HCT116 (cell line): ENCODE measurements at regions not wholly inside any gene's neighbourhood (a gene's known extent, or its start where the extent isn't known, plus 50 kb on each side); places are given as distances from the start of the nearest gene placed in this dataset.

Experiments
- ATAC-seq: fragments of 200-7000 bp; cut with Tn5 transposase; 2 replicates; pipeline ENCODE4 v1.9.1; 2020; ENCODE audit warnings: mild to moderate bottlenecking, moderate library complexity
- BruUV-seq: library from RNA; stranded (reverse); fragments of 400-500 nt; replicated peaks from 2 replicates; lab custom pipeline; 2021; lab: Mats Ljungman, UMichigan
- CTCF ChIA-PET: fragments of 300-600 bp; sonication (Branson Sonifier 250); formaldehyde crosslinking; loops from one replicate; lab custom pipeline; 2021; ENCODE audit warnings: antibody characterized with exemption; lab: Charles Lee
- POLR2A ChIA-PET: fragments of 300-600, 350-600 bp; sonication (Branson Sonifier 250); formaldehyde crosslinking; loops from one replicate; lab custom pipeline; 2021; ENCODE audit warnings: antibody characterized with exemption; lab: Charles Lee
- RAD21 ChIA-PET, 2 experiments: fragments of 300-600 bp; sonication (Branson Sonifier 250); formaldehyde crosslinking; loops; one replicate each; lab custom pipeline; 2023; ENCODE audit warnings: low total read pairs in 2 of 2; ENCODE audit not compliant: uncharacterized antibody in 2 of 2, unreplicated experiment in 2 of 2, low non-redundant PET in 1 of 2; lab: Charles Lee
- DNase-seq: peaks from one replicate; pipeline ENCODE4 v3.0.0-alpha.2; 2010; ENCODE audit warnings: low read depth, low spot score
- H2AFZ ChIP-seq: fragments of 200-600 bp; shearing (Covaris generic), sonication (generic); 2 replicates; pipeline ENCODE4 v1.6.1; 2017; ENCODE audit warnings: low read depth, mixed run types, mixed read lengths, antibody characterized with exemption, low read length; ENCODE audit not compliant: poor library complexity, severe bottlenecking
- H3K27ac ChIP-seq: 2 replicates; pipeline ENCODE4 v1.5.1; 2012; ENCODE audit warnings: low read depth, low read length
- H3K27me3 ChIP-seq: fragments of 200-600 bp; sonication (generic); 2 replicates; pipeline ENCODE4 v1.6.1; 2016; ENCODE audit warnings: mixed run types, low read length, mixed read lengths; ENCODE audit not compliant: insufficient read depth
- H3K36me3 ChIP-seq, 2 experiments: fragments of 200-500 bp in 1 of 2; fragments of 200-600 bp in 1 of 2; sonication (Bioruptor generic) in 1 of 2; sonication (generic) in 1 of 2; 2 replicates each; pipeline versions ENCODE4 v1.5.1 to v1.6.1; 2014 to 2016; ENCODE audit warnings: low read length in 2 of 2, inconsistent platforms in 1 of 2, mixed read lengths in 1 of 2, mixed run types in 1 of 2; ENCODE audit not compliant: insufficient read depth in 2 of 2, control insufficient read depth in 1 of 2
- H3K4me1 ChIP-seq, 2 experiments: fragments of 200-600 bp in 1 of 2; sonication (generic) in 1 of 2; 2 replicates each; pipeline versions ENCODE4 v1.5.1 to v1.6.1; 2012 to 2017; ENCODE audit warnings: low read length in 2 of 2, inconsistent platforms in 1 of 2, mild to moderate bottlenecking in 1 of 2, mixed read lengths in 1 of 2, mixed run types in 1 of 2, moderate library complexity in 1 of 2; ENCODE audit not compliant: insufficient read depth in 2 of 2, control insufficient read depth in 1 of 2
- H3K4me2 ChIP-seq: fragments of 200-600 bp; sonication (generic); 2 replicates; pipeline ENCODE4 v1.6.1; 2017; ENCODE audit warnings: mixed run types, low read length, mixed read lengths
- H3K4me3 ChIP-seq, 2 experiments: fragments of 200-600 bp in 1 of 2; sonication (generic) in 1 of 2; replicated peaks in 1 of 2; 2 replicates each; pipeline ENCODE4 v1.5.1; 2011 to 2016; ENCODE audit warnings: low read length in 2 of 2, control low read depth in 1 of 2, low read depth in 1 of 2, mild to moderate bottlenecking in 1 of 2, mixed read lengths in 1 of 2, mixed run types in 1 of 2
- H3K79me2 ChIP-seq: fragments of 200-600 bp; sonication (generic); 2 replicates; pipeline ENCODE4 v1.6.1; 2017; ENCODE audit warnings: mild to moderate bottlenecking, mixed run types, low read length, moderate library complexity, mixed read lengths; ENCODE audit not compliant: insufficient read depth
- H3K9ac ChIP-seq: fragments of 200-600 bp; sonication (generic); 2 replicates; pipeline ENCODE4 v1.6.1; 2016; ENCODE audit warnings: low read length, mixed read lengths
- H3K9me2 ChIP-seq: fragments of 200-600 bp; sonication (generic), shearing (Covaris generic); 2 replicates; pipeline ENCODE4 v1.6.1; 2017; ENCODE audit warnings: mixed run types, mild to moderate bottlenecking, moderate library complexity; ENCODE audit not compliant: insufficient read depth
- H3K9me3 ChIP-seq, 2 experiments: fragments of 200-500 bp in 1 of 2; fragments of 200-600 bp in 1 of 2; sonication (Bioruptor generic) in 1 of 2; sonication (generic) in 1 of 2; 2 replicates each; pipeline ENCODE4 v1.6.1; 2014 to 2017; ENCODE audit warnings: low read length in 2 of 2, mixed read lengths in 2 of 2, inconsistent platforms in 1 of 2, low read depth in 1 of 2, mild to moderate bottlenecking in 1 of 2, mixed run types in 1 of 2, moderate library complexity in 1 of 2; ENCODE audit not compliant: control insufficient read depth in 1 of 2, insufficient read depth in 1 of 2
- H4K20me1 ChIP-seq: fragments of 200-600 bp; sonication (generic), shearing (Covaris generic); 2 replicates; pipeline ENCODE4 v1.6.1; 2017; ENCODE audit warnings: mixed run types, mild to moderate bottlenecking, moderate library complexity; ENCODE audit not compliant: insufficient read depth
- CBX3 ChIP-seq: IDR thresholded peaks from 2 replicates; pipeline ENCODE4 v1.6.1; 2012; ENCODE audit warnings: low read depth
- CEBPB ChIP-seq: IDR thresholded peaks from 2 replicates; pipeline ENCODE4 v1.6.1; 2012; ENCODE audit warnings: low read depth
- EGR1 ChIP-seq: IDR thresholded peaks from 2 replicates; pipeline ENCODE4 v1.6.1; 2012; ENCODE audit warnings: low read depth
- ELF1 ChIP-seq: IDR thresholded peaks from 2 replicates; pipeline ENCODE4 v1.6.1; 2012; ENCODE audit warnings: low read depth, borderline replicate concordance
- EZH2phosphoT487 ChIP-seq: fragments of 200-600 bp; IDR thresholded peaks from 2 replicates; pipeline ENCODE4 v1.6.1; 2018; ENCODE audit warnings: antibody characterized with exemption, borderline replicate concordance
- FOSL1 ChIP-seq: IDR thresholded peaks from 2 replicates; pipeline ENCODE4 v1.6.1; 2012; ENCODE audit warnings: low read depth
- MAX ChIP-seq: IDR thresholded peaks from 2 replicates; pipeline ENCODE4 v1.6.1; 2012
- POLR2A ChIP-seq: IDR thresholded peaks from 2 replicates; pipeline ENCODE4 v1.7.0; 2011; ENCODE audit warnings: borderline replicate concordance; ENCODE audit not compliant: insufficient read depth, insufficient read length; ENCODE audit errors: extremely low read depth
- POLR2AphosphoS5 ChIP-seq: IDR thresholded peaks from 2 replicates; pipeline ENCODE4 v1.6.1; 2011; ENCODE audit warnings: mild to moderate bottlenecking, low read depth, low read length, moderate library complexity
- SIN3A ChIP-seq: IDR thresholded peaks from 2 replicates; pipeline ENCODE4 v1.6.1; 2012; ENCODE audit warnings: low read depth
- SRF ChIP-seq: IDR thresholded peaks from 2 replicates; pipeline ENCODE4 v1.6.1; 2012; ENCODE audit warnings: low read depth
- TCF7L2 ChIP-seq: IDR thresholded peaks from 2 replicates; pipeline ENCODE4 v1.7.0; 2011; ENCODE audit warnings: borderline replicate concordance, inconsistent platforms; ENCODE audit not compliant: insufficient read depth, insufficient read length; ENCODE audit errors: extremely low read depth
- ZBTB33 ChIP-seq: IDR thresholded peaks from 2 replicates; pipeline ENCODE4 v1.6.1; 2011; ENCODE audit warnings: mild to moderate bottlenecking, low read length, moderate library complexity; ENCODE audit not compliant: insufficient replicate concordance; ENCODE audit errors: extremely low read depth
- ZNF274 ChIP-seq: fragments of 200-500 bp; sonication (Bioruptor generic); IDR thresholded peaks from 2 replicates; pipeline ENCODE4 v1.6.1; 2014; ENCODE audit warnings: mild to moderate bottlenecking, low read depth, low read length, inconsistent platforms
- intact Hi-C: fragments of 100-400 bp; cut with micrococcal nuclease; formaldehyde crosslinking; loops from 2 replicates; pipeline ENCODE4 v1.10.0; 2022
- TF ChIP-seq, protein P1 (sequence below), 3 experiments: fragments of 200-600 bp in 1 of 3; sonication (generic) in 1 of 3; IDR thresholded peaks in 2 of 3; conservative IDR thresholded peaks in 1 of 3; 2 replicates each; pipeline ENCODE4 v1.5.1; 2012 to 2017; ENCODE audit warnings: low read depth in 2 of 3, low read length in 2 of 3, antibody characterized with exemption in 1 of 3, borderline replicate concordance in 1 of 3, control low read depth in 1 of 3, mild to moderate bottlenecking in 1 of 3, mixed read lengths in 1 of 3, mixed run types in 1 of 3, moderate library complexity in 1 of 3; ENCODE audit not compliant: insufficient read depth in 1 of 3
- TF ChIP-seq, protein P2 (sequence below): IDR thresholded peaks from 2 replicates; pipeline ENCODE4 v1.6.1; 2012; ENCODE audit warnings: low read depth

DNA sequence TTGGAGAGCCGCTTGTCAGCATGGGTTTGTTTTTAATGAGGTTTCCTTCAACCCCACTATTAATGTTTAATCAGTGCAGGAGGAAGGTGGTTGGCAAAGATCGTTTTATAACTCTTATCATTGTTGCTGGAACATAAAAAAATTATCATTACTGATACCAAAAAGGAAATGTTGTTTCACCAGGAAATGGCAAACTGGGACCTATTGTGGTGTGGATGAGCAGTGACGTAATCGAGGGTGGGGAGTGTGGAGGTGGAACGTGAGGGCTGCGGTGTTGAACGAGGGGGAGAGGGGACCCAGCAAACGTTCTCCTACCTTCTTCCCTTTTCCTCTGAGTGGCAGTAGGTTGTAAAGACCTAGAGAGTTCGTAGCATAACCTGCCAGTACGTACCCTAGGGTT, 71.9 kb upstream of the TOMM7 start:
- RAD21 ChIA-PET = no interaction called here

More for the DNA sequence above, 71.9 kb upstream of the TOMM7 start:
- intact Hi-C loops = no loop called here
- Histone ChIP-seq H3K9me3 (no peaks in the 10 kb centered on the region), H3K27ac (no peak overlapping the region), H3K4me1 (peaks cover 0 to 10% of the 10 kb centered on the region in 2 experiments; a peak in 2 of 4 replicates), H3K79me2 (no peaks in the 10 kb centered on the region), H4K20me1 (no peaks in the 10 kb centered on the region), H3K36me3 (no peaks in the 10 kb centered on the region), H3K9me2 (no peaks in the 10 kb centered on the region), H3K4me2 (no peak overlapping the region)
- no peak for ATAC-seq
- no TSS peak for BruUV-seq
- POLR2A ChIA-PET = no interaction called here
- no peak for DNase-seq
- TF ChIP-seq CBX3 (no peak), ZNF274 (no peak), POLR2A (no peak), FOSL1 (no peak), ZBTB33 (no peak), TCF7L2 (no peak), SIN3A (no peak), MAX (no peak), SRF (no peak), POLR2AphosphoS5 (no peak), EZH2phosphoT487 (no peak), EGR1 (no peak), CEBPB (no peak), ELF1 (no peak)
- TF ChIP-seq, protein P1, sequence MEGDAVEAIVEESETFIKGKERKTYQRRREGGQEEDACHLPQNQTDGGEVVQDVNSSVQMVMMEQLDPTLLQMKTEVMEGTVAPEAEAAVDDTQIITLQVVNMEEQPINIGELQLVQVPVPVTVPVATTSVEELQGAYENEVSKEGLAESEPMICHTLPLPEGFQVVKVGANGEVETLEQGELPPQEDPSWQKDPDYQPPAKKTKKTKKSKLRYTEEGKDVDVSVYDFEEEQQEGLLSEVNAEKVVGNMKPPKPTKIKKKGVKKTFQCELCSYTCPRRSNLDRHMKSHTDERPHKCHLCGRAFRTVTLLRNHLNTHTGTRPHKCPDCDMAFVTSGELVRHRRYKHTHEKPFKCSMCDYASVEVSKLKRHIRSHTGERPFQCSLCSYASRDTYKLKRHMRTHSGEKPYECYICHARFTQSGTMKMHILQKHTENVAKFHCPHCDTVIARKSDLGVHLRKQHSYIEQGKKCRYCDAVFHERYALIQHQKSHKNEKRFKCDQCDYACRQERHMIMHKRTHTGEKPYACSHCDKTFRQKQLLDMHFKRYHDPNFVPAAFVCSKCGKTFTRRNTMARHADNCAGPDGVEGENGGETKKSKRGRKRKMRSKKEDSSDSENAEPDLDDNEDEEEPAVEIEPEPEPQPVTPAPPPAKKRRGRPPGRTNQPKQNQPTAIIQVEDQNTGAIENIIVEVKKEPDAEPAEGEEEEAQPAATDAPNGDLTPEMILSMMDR (IDR thresholded peaks at IDR 0.05 in 2 of 3, conservative IDR thresholded peaks at IDR 0.05 in 1 of 3; ENCODE audit: borderline replicate concordance in 1 of 3, insufficient read depth in 1 of 3, low read depth in 2 of 3, low read length in 2 of 3) = no peak
- TF ChIP-seq, protein P2, sequence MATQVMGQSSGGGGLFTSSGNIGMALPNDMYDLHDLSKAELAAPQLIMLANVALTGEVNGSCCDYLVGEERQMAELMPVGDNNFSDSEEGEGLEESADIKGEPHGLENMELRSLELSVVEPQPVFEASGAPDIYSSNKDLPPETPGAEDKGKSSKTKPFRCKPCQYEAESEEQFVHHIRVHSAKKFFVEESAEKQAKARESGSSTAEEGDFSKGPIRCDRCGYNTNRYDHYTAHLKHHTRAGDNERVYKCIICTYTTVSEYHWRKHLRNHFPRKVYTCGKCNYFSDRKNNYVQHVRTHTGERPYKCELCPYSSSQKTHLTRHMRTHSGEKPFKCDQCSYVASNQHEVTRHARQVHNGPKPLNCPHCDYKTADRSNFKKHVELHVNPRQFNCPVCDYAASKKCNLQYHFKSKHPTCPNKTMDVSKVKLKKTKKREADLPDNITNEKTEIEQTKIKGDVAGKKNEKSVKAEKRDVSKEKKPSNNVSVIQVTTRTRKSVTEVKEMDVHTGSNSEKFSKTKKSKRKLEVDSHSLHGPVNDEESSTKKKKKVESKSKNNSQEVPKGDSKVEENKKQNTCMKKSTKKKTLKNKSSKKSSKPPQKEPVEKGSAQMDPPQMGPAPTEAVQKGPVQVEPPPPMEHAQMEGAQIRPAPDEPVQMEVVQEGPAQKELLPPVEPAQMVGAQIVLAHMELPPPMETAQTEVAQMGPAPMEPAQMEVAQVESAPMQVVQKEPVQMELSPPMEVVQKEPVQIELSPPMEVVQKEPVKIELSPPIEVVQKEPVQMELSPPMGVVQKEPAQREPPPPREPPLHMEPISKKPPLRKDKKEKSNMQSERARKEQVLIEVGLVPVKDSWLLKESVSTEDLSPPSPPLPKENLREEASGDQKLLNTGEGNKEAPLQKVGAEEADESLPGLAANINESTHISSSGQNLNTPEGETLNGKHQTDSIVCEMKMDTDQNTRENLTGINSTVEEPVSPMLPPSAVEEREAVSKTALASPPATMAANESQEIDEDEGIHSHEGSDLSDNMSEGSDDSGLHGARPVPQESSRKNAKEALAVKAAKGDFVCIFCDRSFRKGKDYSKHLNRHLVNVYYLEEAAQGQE = no peak
- TF ChIP-seq, all 23 proteins: peak for 0
- Histone ChIP-seq H3K9ac (no peak overlapping the region), H3K27me3 (no peaks in the 10 kb centered on the region), H3K4me3 (no peak overlapping the region), H2AFZ (no peak overlapping the region)
- CTCF ChIA-PET = no interaction called here
